ENCODE measurements at regions not wholly inside any gene's neighbourhood (a gene's known extent, or its start where the extent isn't known, plus 50 kb on each side); places are given as distances from the start of the nearest gene placed in this dataset.

DNA sequence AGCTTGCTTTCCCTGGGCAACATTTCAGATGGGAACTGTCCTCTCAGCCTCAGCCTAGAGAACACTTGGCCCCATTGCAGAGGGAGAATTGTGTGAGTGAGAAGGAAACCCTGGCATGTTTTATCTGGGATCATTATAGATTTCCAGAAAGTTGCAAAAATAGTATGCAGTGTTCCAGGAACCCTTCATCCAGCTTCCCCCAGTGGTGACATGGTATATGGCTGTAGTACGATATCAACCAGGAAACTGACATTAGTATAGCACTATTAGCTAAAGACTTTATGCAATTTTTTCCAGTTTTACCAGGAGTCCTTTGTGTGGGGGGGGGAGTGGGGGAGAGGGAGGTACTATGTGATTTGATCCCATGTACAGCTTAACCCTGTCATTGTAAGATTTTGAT lies 166.2 kb upstream of the KBTBD8 start:
- TF ChIP-seq POLR2A (IDR thresholded peaks at IDR 0.05; ENCODE audit: low read depth, low read length) (no peak), EZH2 (IDR thresholded peaks at IDR 0.05; ENCODE audit: borderline replicate concordance, control insufficient read depth, low read depth, low read length) (no peak)

All from GM12878 (cell line).